OCI-LY7 (cell line): ENCODE measurements at regions not wholly inside any gene's neighbourhood (a gene's known extent, or its start where the extent isn't known, plus 50 kb on each side); places are given as distances from the start of the nearest gene placed in this dataset.

Experiments
- BruUV-seq: library from RNA; stranded (reverse); fragments of 400-500 nt; replicated peaks from 2 replicates; lab custom pipeline; 2021; lab: Mats Ljungman, UMichigan
- CTCF ChIA-PET: fragments of 300-600 bp; sonication (Branson Sonifier 250); formaldehyde crosslinking; loops from one replicate; lab custom pipeline; 2022; ENCODE audit warnings: antibody characterized with exemption; ENCODE audit not compliant: unreplicated experiment; lab: Charles Lee
- POLR2A ChIA-PET: fragments of 300-600 bp; sonication (Branson Sonifier 250); formaldehyde crosslinking; loops from one replicate; lab custom pipeline; 2022; ENCODE audit warnings: antibody characterized with exemption; lab: Charles Lee
- DNase-seq: peaks from one replicate; pipeline ENCODE4 v3.0.0-alpha.2; 2015; ENCODE audit warnings: low spot score
- H2AFZ ChIP-seq: fragments of 200-600 bp; sonication (generic), shearing (Covaris generic); 2 replicates; pipeline ENCODE4 v1.6.1; 2014; ENCODE audit warnings: mild to moderate bottlenecking, antibody characterized with exemption, low read length, moderate library complexity
- H3K27ac ChIP-seq: fragments of 200-600 bp; sonication (generic); 2 replicates; pipeline ENCODE4 v1.5.1; 2014; ENCODE audit warnings: mixed run types, low read depth, mild to moderate bottlenecking, moderate library complexity, low read length, inconsistent platforms; ENCODE audit not compliant: poor library complexity, severe bottlenecking
- H3K36me3 ChIP-seq: fragments of 200-600 bp; sonication (generic); 2 replicates; pipeline ENCODE4 v1.6.1; 2014; ENCODE audit warnings: mild to moderate bottlenecking, antibody characterized with exemption, low read length, moderate library complexity, mixed read lengths; ENCODE audit not compliant: insufficient read depth
- H3K4me1 ChIP-seq: fragments of 200-600 bp; sonication (generic); 2 replicates; pipeline ENCODE4 v1.5.1; 2014; ENCODE audit warnings: mild to moderate bottlenecking, low read length; ENCODE audit not compliant: insufficient read depth, poor library complexity, severe bottlenecking
- H3K4me2 ChIP-seq: fragments of 200-600 bp; sonication (generic); 2 replicates; pipeline ENCODE4 v1.6.1; 2014; ENCODE audit warnings: mild to moderate bottlenecking, low read length
- H3K4me3 ChIP-seq: fragments of 200-600 bp; sonication (generic); 2 replicates; pipeline ENCODE4 v1.5.1; 2014; ENCODE audit warnings: mild to moderate bottlenecking, low read depth, low read length; ENCODE audit not compliant: poor library complexity, severe bottlenecking
- H3K79me2 ChIP-seq: fragments of 200-600 bp; sonication (generic); 2 replicates; pipeline ENCODE4 v1.6.1; 2016; ENCODE audit warnings: low read depth, mild to moderate bottlenecking, low read length, moderate library complexity, mixed read lengths; ENCODE audit not compliant: insufficient read depth
- H3K9me2 ChIP-seq: fragments of 200-600 bp; sonication (generic); 2 replicates; pipeline ENCODE4 v1.6.1; 2016; ENCODE audit warnings: mild to moderate bottlenecking, low read length, mixed read lengths; ENCODE audit not compliant: insufficient read depth
- H3K9me3 ChIP-seq: fragments of 200-600 bp; sonication (generic); 2 replicates; pipeline ENCODE4 v1.6.1; 2014; ENCODE audit warnings: mild to moderate bottlenecking, mixed run types, low read length, mixed read lengths
- H4K20me1 ChIP-seq: fragments of 200-600 bp; sonication (generic); 2 replicates; pipeline ENCODE4 v1.6.1; 2014; ENCODE audit warnings: mild to moderate bottlenecking, antibody characterized with exemption, low read length, moderate library complexity, mixed read lengths; ENCODE audit not compliant: insufficient read depth
- CTCF ChIP-seq: fragments of 200-600 bp; sonication (generic); conservative IDR thresholded peaks from 2 replicates; pipeline ENCODE4 v1.5.1; 2014; ENCODE audit warnings: mild to moderate bottlenecking, antibody characterized with exemption, low read length, moderate library complexity, mixed read lengths
- EZH2phosphoT487 ChIP-seq: fragments of 200-600 bp; sonication (generic); IDR thresholded peaks from 2 replicates; pipeline ENCODE4 v1.6.1; 2018; ENCODE audit warnings: low read depth, borderline replicate concordance, mild to moderate bottlenecking, mixed run types, antibody characterized with exemption, low read length, moderate library complexity, mixed read lengths
- intact Hi-C: fragments of 100-400 bp; cut with micrococcal nuclease; formaldehyde crosslinking; loops from one replicate; pipeline ENCODE4 v1.10.0; 2022; ENCODE audit not compliant: unreplicated experiment

GRCh38 chrX:5415738-5416137 is 812.9 kb downstream of the NLGN4X start:
- Histone ChIP-seq H3K4me2 (no peak overlapping the region), H3K4me1 (no peaks in the 10 kb centered on the region), H3K27ac (no peak overlapping the region), H2AFZ (no peak overlapping the region), H3K79me2 (no peaks in the 10 kb centered on the region), H3K9me3 (no peaks in the 10 kb centered on the region), H3K4me3 (no peak overlapping the region), H3K36me3 (no peaks in the 10 kb centered on the region), H4K20me1 (no peaks in the 10 kb centered on the region), H3K9me2 (no peaks in the 10 kb centered on the region)
- no TSS peak for BruUV-seq
- intact Hi-C loops = no loop called here
- DNase-seq = no peak
- ChIA-PET POLR2A (no interaction called here), CTCF (interaction anchor here (1.0 kb wide), 1 partner anchor 11 kb away, joined by 3 read pairs; no protein-coding TSS in a partner anchor)
- TF ChIP-seq EZH2phosphoT487 (no peak), CTCF (no peak)

GRCh38 chrX:5409106-5409505 is 819.6 kb downstream of the NLGN4X start:
- no TSS peak for BruUV-seq
- no peaks in the 10 kb centered on the region for H3K4me1 ChIP-seq
- no peaks in the 10 kb centered on the region for H4K20me1 ChIP-seq
- no peak for DNase-seq
- H3K79me2 ChIP-seq = no peaks in the 10 kb centered on the region
- ChIA-PET POLR2A (no interaction called here), CTCF (no interaction called here)
- H2AFZ ChIP-seq = no peak overlapping the region
- H3K27ac ChIP-seq = no peak overlapping the region
- no peak overlapping the region for H3K4me3 ChIP-seq
- no peaks in the 10 kb centered on the region for H3K9me3 ChIP-seq
- H3K9me2 ChIP-seq = no peaks in the 10 kb centered on the region
- H3K4me2 ChIP-seq = no peak overlapping the region
- intact Hi-C loops = no loop called here
- TF ChIP-seq EZH2phosphoT487 = no peak
- TF ChIP-seq CTCF = no peak
- no peaks in the 10 kb centered on the region for H3K36me3 ChIP-seq

- BruUV-seq = no TSS peak
- Histone ChIP-seq H3K4me2 (no peak overlapping the region), H3K79me2 (no peaks in the 10 kb centered on the region), H3K27ac (no peak overlapping the region), H4K20me1 (no peaks in the 10 kb centered on the region), H3K36me3 (no peaks in the 10 kb centered on the region), H3K4me1 (no peaks in the 10 kb centered on the region), H3K4me3 (no peak overlapping the region), H2AFZ (no peak overlapping the region), H3K9me3 (no peaks in the 10 kb centered on the region), H3K9me2 (no peaks in the 10 kb centered on the region)
- no peak for DNase-seq
- intact Hi-C loops = no loop called here
- POLR2A ChIA-PET = no interaction called here
- TF ChIP-seq EZH2phosphoT487 (no peak), CTCF (no peak)
- CTCF ChIA-PET = no interaction called here
Observed at GRCh38 chrX:5402461-5402860, 826.2 kb downstream of the NLGN4X start.
